ENCODE measurements at regions not wholly inside any gene's neighbourhood (a gene's known extent, or its start where the extent isn't known, plus 50 kb on each side); places are given as distances from the start of the nearest gene placed in this dataset.

GRCh38 chr9:81758123-81758797, 68.9 kb upstream of the TLE1 start:
- DNase-seq (no peak), ATAC-seq (no peak)
- no peaks in the 10 kb centered on the region for H3K4me1 ChIP-seq
- TF ChIP-seq CTCF (IDR thresholded peaks at IDR 0.05): no peak
- H3K27me3 ChIP-seq: no peaks in the 10 kb centered on the region
- no peaks in the 10 kb centered on the region for H3K36me3 ChIP-seq
- H3K4me3 ChIP-seq: no peak overlapping the region
- H3K9me3 ChIP-seq: no peaks in the 10 kb centered on the region
- intact Hi-C loops (cut with DNase I): no loop called here
- no peak overlapping the region for H3K27ac ChIP-seq

- DNase-seq (no peak), ATAC-seq (no peak)
- intact Hi-C loops (cut with DNase I): no loop called here
- H3K9me3 ChIP-seq: no peaks in the 10 kb centered on the region
- H3K4me3 ChIP-seq: no peak overlapping the region
- no peaks in the 10 kb centered on the region for H3K36me3 ChIP-seq
- TF ChIP-seq CTCF (IDR thresholded peaks at IDR 0.05): no peak
- no peak overlapping the region for H3K27ac ChIP-seq
- no peaks in the 10 kb centered on the region for H3K4me1 ChIP-seq
- H3K27me3 ChIP-seq: no peaks in the 10 kb centered on the region
Observed at GRCh38 chr9:81759680-81760215, 70.4 kb upstream of the TLE1 start.

- DNase-seq: no peak
- TF ChIP-seq CTCF (IDR thresholded peaks at IDR 0.05): no peak
- no peak overlapping the region for H3K27ac ChIP-seq
- H3K27me3 ChIP-seq: no peaks in the 10 kb centered on the region
- ATAC-seq: no peak
- H3K4me1 ChIP-seq: no peaks in the 10 kb centered on the region
- no peak overlapping the region for H3K4me3 ChIP-seq
- H3K36me3 ChIP-seq: no peaks in the 10 kb centered on the region
- no peaks in the 10 kb centered on the region for H3K9me3 ChIP-seq
- intact Hi-C loops (cut with DNase I): no loop called here
Observed at GRCh38 chr9:81767921-81768320, 78.6 kb upstream of the TLE1 start.

GRCh38 chr9:81771571-81771970, 82.2 kb upstream of the TLE1 start:
- no peak for ATAC-seq
- Histone ChIP-seq H3K27me3 (no peaks in the 10 kb centered on the region), H3K4me3 (no peak overlapping the region), H3K9me3 (no peaks in the 10 kb centered on the region), H3K27ac (no peak overlapping the region), H3K36me3 (no peaks in the 10 kb centered on the region), H3K4me1 (no peaks in the 10 kb centered on the region)
- intact Hi-C loops (cut with DNase I): no loop called here
- no peak for DNase-seq
- TF ChIP-seq CTCF (IDR thresholded peaks at IDR 0.05): no peak

- DNase-seq (no peak), ATAC-seq (no peak)
- Histone ChIP-seq H3K27me3 (no peaks in the 10 kb centered on the region), H3K4me3 (no peak overlapping the region), H3K36me3 (no peaks in the 10 kb centered on the region), H3K4me1 (no peaks in the 10 kb centered on the region), H3K9me3 (no peaks in the 10 kb centered on the region), H3K27ac (no peak overlapping the region)
- no peak for TF ChIP-seq CTCF (IDR thresholded peaks at IDR 0.05)
- intact Hi-C loops (cut with DNase I): no loop called here
Observed at GRCh38 chr9:81772144-81772543, 82.8 kb upstream of the TLE1 start.

- intact Hi-C loops (cut with DNase I): no loop called here
Observed at GRCh38 chr9:81776390-81776789, 87.0 kb upstream of the TLE1 start.

More at GRCh38 chr9:81776390-81776789, 87.0 kb upstream of the TLE1 start:
- DNase-seq (no peak), ATAC-seq (no peak)
- no peaks in the 10 kb centered on the region for H3K36me3 ChIP-seq
- no peaks in the 10 kb centered on the region for H3K4me1 ChIP-seq
- H3K4me3 ChIP-seq: no peak overlapping the region
- no peaks in the 10 kb centered on the region for H3K27me3 ChIP-seq
- H3K27ac ChIP-seq: no peak overlapping the region
- no peak for TF ChIP-seq CTCF (IDR thresholded peaks at IDR 0.05)
- no peaks in the 10 kb centered on the region for H3K9me3 ChIP-seq
